Liver (tissue), 7 donors: ENCODE measurements at regions not wholly inside any gene's neighbourhood (a gene's known extent, or its start where the extent isn't known, plus 50 kb on each side); places are given as distances from the start of the nearest gene placed in this dataset.

Experiments used
- DNase-seq: peaks from one replicate; pipeline ENCODE4 v3.0.0-alpha.2; 2017; ENCODE audit warnings: low spot score
- H3K27ac ChIP-seq, 2 donors: one replicate each; pipeline ENCODE4 v1.7.0; 2013; ENCODE audit warnings: inconsistent platforms in 2 of 2, low read length in 2 of 2, control low read depth in 1 of 2, low read depth in 1 of 2, mild to moderate bottlenecking in 1 of 2
- H3K27me3 ChIP-seq, 4 donors: one replicate each; pipeline versions ENCODE4 v1.6.1 to v1.7.0; 2013; ENCODE audit warnings: low read length in 3 of 4, inconsistent platforms in 1 of 4, mild to moderate bottlenecking in 1 of 4, moderate library complexity in 1 of 4; ENCODE audit not compliant: control insufficient read depth in 4 of 4, insufficient read depth in 4 of 4
- H3K36me3 ChIP-seq, 4 donors: one replicate each; pipeline versions ENCODE4 v1.6.1 to v1.7.0; 2013; ENCODE audit warnings: low read length in 3 of 4, mild to moderate bottlenecking in 3 of 4, low read depth in 1 of 4, moderate library complexity in 1 of 4; ENCODE audit not compliant: control insufficient read depth in 4 of 4, insufficient read depth in 3 of 4
- H3K4me1 ChIP-seq, 4 donors: one replicate each; pipeline versions ENCODE4 v1.6.1 to v1.7.0; 2013; ENCODE audit warnings: low read length in 3 of 4, mild to moderate bottlenecking in 3 of 4, moderate library complexity in 1 of 4; ENCODE audit not compliant: control insufficient read depth in 4 of 4, insufficient read depth in 4 of 4
- H3K4me3 ChIP-seq, 3 donors: one replicate each; pipeline versions ENCODE4 v1.6.1 to v1.7.0; 2013; ENCODE audit warnings: low read length in 3 of 3, control low read depth in 1 of 3, low read depth in 1 of 3, mild to moderate bottlenecking in 1 of 3
- H3K9ac ChIP-seq, 2 donors: one replicate each; pipeline ENCODE4 v1.7.0; 2013; ENCODE audit warnings: low read length in 2 of 2, mild to moderate bottlenecking in 2 of 2, moderate library complexity in 2 of 2, control low read depth in 1 of 2, low read depth in 1 of 2
- H3K9me3 ChIP-seq, 4 donors: one replicate each; pipeline versions ENCODE4 v1.6.1 to v1.7.0; 2013; ENCODE audit warnings: low read length in 3 of 4; ENCODE audit not compliant: control insufficient read depth in 4 of 4
- ATF3 ChIP-seq: IDR thresholded peaks from 2 replicates; pipeline ENCODE4 v1.6.1; 2016; ENCODE audit warnings: antibody characterized with exemption
- CTCF ChIP-seq: fragments of 150-350 bp; IDR thresholded peaks from 2 replicates; pipeline ENCODE4 v1.5.1; 2017; ENCODE audit warnings: improper control_type of control experiment, low read depth, low read length; ENCODE audit not compliant: missing input control
- EGR1 ChIP-seq, 2 donors: IDR thresholded peaks; 2 replicates each; pipeline ENCODE4 v1.6.1; 2016 to 2018; ENCODE audit warnings: antibody characterized with exemption in 2 of 2, low read depth in 2 of 2
- FOXA1 ChIP-seq: IDR thresholded peaks from 2 replicates; pipeline ENCODE4 v1.6.1; 2016; ENCODE audit warnings: antibody characterized with exemption
- FOXA2 ChIP-seq: IDR thresholded peaks from 2 replicates; pipeline ENCODE4 v1.6.1; 2016; ENCODE audit warnings: antibody characterized with exemption
- GABPA ChIP-seq, 2 donors: IDR thresholded peaks in 1 of 2; conservative IDR thresholded peaks in 1 of 2; 2 replicates each; pipeline ENCODE4 v1.6.1; 2016; ENCODE audit warnings: antibody characterized with exemption in 2 of 2, mild to moderate bottlenecking in 1 of 2, moderate library complexity in 1 of 2
- HNF4A ChIP-seq, 2 donors: conservative IDR thresholded peaks; 2 replicates each; pipeline ENCODE4 v1.6.1; 2016; ENCODE audit warnings: antibody characterized with exemption in 2 of 2, mild to moderate bottlenecking in 2 of 2
- HNF4G ChIP-seq: IDR thresholded peaks from 2 replicates; pipeline ENCODE4 v1.6.1; 2016; ENCODE audit warnings: antibody characterized with exemption
- JUND ChIP-seq, 2 donors: IDR thresholded peaks; 2 replicates each; pipeline ENCODE4 v1.6.1; 2016; ENCODE audit warnings: antibody characterized with exemption in 2 of 2
- MAX ChIP-seq: IDR thresholded peaks from 2 replicates; pipeline ENCODE4 v1.6.1; 2016; ENCODE audit warnings: antibody characterized with exemption
- NR2F2 ChIP-seq: IDR thresholded peaks from 2 replicates; pipeline ENCODE4 v1.6.1; 2016; ENCODE audit warnings: antibody characterized with exemption
- RAD21 ChIP-seq, 2 donors: IDR thresholded peaks; 2 replicates each; pipeline ENCODE4 v1.6.1; 2016; ENCODE audit warnings: antibody characterized with exemption in 2 of 2, mild to moderate bottlenecking in 2 of 2
- REST ChIP-seq: IDR thresholded peaks from 2 replicates; pipeline ENCODE4 v1.6.1; 2016; ENCODE audit warnings: antibody characterized with exemption, mild to moderate bottlenecking
- RXRA ChIP-seq, 2 donors: IDR thresholded peaks; 2 replicates each; pipeline ENCODE4 v1.6.1; 2017 to 2018; ENCODE audit warnings: antibody characterized with exemption in 2 of 2, mild to moderate bottlenecking in 1 of 2
- SP1 ChIP-seq: IDR thresholded peaks from 2 replicates; pipeline ENCODE4 v1.6.1; 2018; ENCODE audit warnings: antibody characterized with exemption, mild to moderate bottlenecking
- TAF1 ChIP-seq: conservative IDR thresholded peaks from 2 replicates; pipeline ENCODE4 v1.6.1; 2016; ENCODE audit warnings: antibody characterized with exemption, mild to moderate bottlenecking
- YY1 ChIP-seq: IDR thresholded peaks from 2 replicates; pipeline ENCODE4 v1.6.1; 2016; ENCODE audit warnings: antibody characterized with exemption, mild to moderate bottlenecking
- ZBTB33 ChIP-seq: IDR thresholded peaks from 2 replicates; pipeline ENCODE4 v1.6.1; 2016; ENCODE audit warnings: antibody characterized with exemption
- donor health status: healthy.
- donor health status: healthy.
- donor health status: healthy.
- donor health status: healthy.

- TF ChIP-seq REST = no peak
- TF ChIP-seq MAX = no peak
- TF ChIP-seq CTCF = no peak
- TF ChIP-seq JUND (IDR thresholded peaks at IDR 0.05) = no peak
- TF ChIP-seq NR2F2 = no peak
Measured at GRCh38 chr21:27761623-27762022, 794.7 kb upstream of the ADAMTS5 start (continued).

GRCh38 chr21:27759820-27760219, 792.9 kb upstream of the ADAMTS5 start:
- Histone ChIP-seq H3K4me1 (peaks cover 0 to 3% (median 0%) of the 10 kb centered on the region in 4 donors), H3K27ac (no peak overlapping the region), H3K9me3 (no peaks in the 10 kb centered on the region), H3K36me3 (no peaks in the 10 kb centered on the region), H3K9ac (no peak overlapping the region), H3K4me3 (no peak overlapping the region), H3K27me3 (no peaks in the 10 kb centered on the region)
- DNase-seq = no peak
- TF ChIP-seq YY1 (no peak), RAD21 (IDR thresholded peaks at IDR 0.05) (no peak), MAX (no peak), TAF1 (no peak), FOXA2 (no peak), JUND (IDR thresholded peaks at IDR 0.05) (no peak), FOXA1 (no peak), HNF4A (conservative IDR thresholded peaks at IDR 0.05) (no peak), RXRA (IDR thresholded peaks at IDR 0.05) (no peak), CTCF (no peak), HNF4G (no peak), ATF3 (no peak), EGR1 (IDR thresholded peaks at IDR 0.05; ENCODE audit: low read depth in 2 of 2) (no peak), SP1 (no peak), REST (no peak), ZBTB33 (no peak), GABPA (IDR thresholded peaks at IDR 0.05 in 1 of 2, conservative IDR thresholded peaks at IDR 0.05 in 1 of 2) (no peak), NR2F2 (no peak)
